ENCODE measurements at regions not wholly inside any gene's neighbourhood (a gene's known extent, or its start where the extent isn't known, plus 50 kb on each side); places are given as distances from the start of the nearest gene placed in this dataset.
"Not testable (repeated sequence)": the region's sequence is repeated elsewhere in the genome, so short reads cannot be mapped to it uniquely, and the experiment has no call there.

- not testable (repeated sequence) for TF ChIP-seq CTCF, POLR2A (IDR thresholded peaks at IDR 0.05)
Observed at GRCh38 chr9:66738418-66738817, 162.1 kb upstream of the ZNF658 start.

Data from adrenal gland (tissue), 5 donors.